Smooth muscle cell (in vitro differentiated cells): ENCODE measurements at regions not wholly inside any gene's neighbourhood (a gene's known extent, or its start where the extent isn't known, plus 50 kb on each side); places are given as distances from the start of the nearest gene placed in this dataset.

Experiments
- DNase-seq: peaks from one replicate; lab custom pipeline; 2025; ENCODE audit not compliant: unreplicated experiment; lab: John Stamatoyannopoulos, UW
- H2AFZ ChIP-seq: fragments of 200-600 bp; sonication (generic); 2 replicates; pipeline ENCODE4 v1.6.0; 2016; ENCODE audit warnings: antibody characterized with exemption, low read depth, mild to moderate bottlenecking
- H3F3A ChIP-seq: fragments of 200-600 bp; sonication (generic); 2 replicates; pipeline ENCODE4 v1.6.0; 2017; ENCODE audit warnings: antibody characterized with exemption, low read depth
- H3K27ac ChIP-seq: fragments of 200-600 bp; sonication (generic); 2 replicates; pipeline ENCODE4 v1.5.1; 2016; ENCODE audit warnings: low read depth, mild to moderate bottlenecking
- H3K27me3 ChIP-seq: fragments of 200-600 bp; sonication (generic); 2 replicates; pipeline ENCODE4 v1.6.1; 2016; ENCODE audit warnings: low read depth, mild to moderate bottlenecking
- H3K36me3 ChIP-seq: fragments of 200-600 bp; sonication (generic); 2 replicates; pipeline ENCODE4 v1.5.1; 2016; ENCODE audit warnings: low read depth
- H3K4me1 ChIP-seq: fragments of 200-600 bp; sonication (generic); 2 replicates; pipeline ENCODE4 v1.5.1; 2016; ENCODE audit warnings: low read depth
- H3K4me2 ChIP-seq: fragments of 200-600 bp; sonication (generic); 2 replicates; pipeline ENCODE4 v1.6.0; 2016; ENCODE audit warnings: mild to moderate bottlenecking
- H3K4me3 ChIP-seq: fragments of 200-600 bp; sonication (generic); 2 replicates; pipeline ENCODE4 v1.5.1; 2016; ENCODE audit warnings: mild to moderate bottlenecking
- H3K79me2 ChIP-seq: fragments of 200-600 bp; sonication (generic); 2 replicates; pipeline ENCODE4 v1.6.0; 2016; ENCODE audit warnings: low read depth, mild to moderate bottlenecking
- H3K9ac ChIP-seq: fragments of 200-600 bp; sonication (generic); 2 replicates; pipeline ENCODE4 v1.6.0; 2016; ENCODE audit warnings: low read depth
- H3K9me3 ChIP-seq: fragments of 200-600 bp; sonication (generic); replicated peaks from 2 replicates; pipeline ENCODE4 v1.5.1; 2016; ENCODE audit warnings: low read depth
- H4K20me1 ChIP-seq: fragments of 200-600 bp; sonication (generic); 2 replicates; pipeline ENCODE4 v1.6.0; 2016; ENCODE audit warnings: low read depth
- CTCF ChIP-seq: fragments of 200-600 bp; sonication (generic); IDR thresholded peaks from 2 replicates; pipeline ENCODE4 v1.5.1; 2017; ENCODE audit warnings: borderline replicate concordance, mild to moderate bottlenecking, antibody characterized with exemption; ENCODE audit not compliant: insufficient read depth, poor library complexity, severe bottlenecking
- WGBS: methylation state at CpG from one replicate; pipeline ENCODE4 v1.1.7; 2016; ENCODE audit warnings: low lambda C conversion rate; 5-methylcytosine and 5-hydroxymethylcytosine counted together

DNA sequence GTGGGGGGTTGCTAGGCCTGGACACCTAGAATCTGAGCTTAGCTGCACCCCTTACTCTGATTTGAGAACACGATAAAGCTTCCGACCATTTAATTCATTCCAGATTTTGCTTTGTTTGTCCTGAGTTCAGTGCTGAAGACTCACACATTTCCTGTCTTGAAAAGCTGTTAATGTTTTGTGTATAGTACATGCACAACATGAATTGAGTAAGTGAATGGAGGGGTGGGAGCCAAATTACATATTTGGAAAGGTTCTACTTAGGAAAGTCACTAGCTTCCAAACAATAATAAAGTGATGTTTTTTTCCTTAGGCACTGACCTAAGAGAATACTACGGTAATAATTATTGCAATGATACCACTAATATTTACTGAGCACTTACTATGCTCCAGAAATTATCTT lies 955.2 kb upstream of the NR2F2 start:
- H3F3A ChIP-seq, result no peaks in the 10 kb centered on the region
- no peaks in the 10 kb centered on the region for H3K36me3 ChIP-seq
- no peak overlapping the region for H2AFZ ChIP-seq
- 92% methylated on average over 3 of the region's 3 CpGs for WGBS
- no peak overlapping the region for H3K9ac ChIP-seq
- TF ChIP-seq CTCF, result no peak
- no peaks in the 10 kb centered on the region for H3K9me3 ChIP-seq
- no peaks in the 10 kb centered on the region for H3K4me1 ChIP-seq
- no peaks in the 10 kb centered on the region for H3K79me2 ChIP-seq
- DNase-seq, result no peak
- no peak overlapping the region for H3K4me3 ChIP-seq
- H3K4me2 ChIP-seq, result no peak overlapping the region
- no peaks in the 10 kb centered on the region for H3K27me3 ChIP-seq
- H4K20me1 ChIP-seq, result no peaks in the 10 kb centered on the region
- no peak overlapping the region for H3K27ac ChIP-seq

- Histone ChIP-seq H3K4me1 (no peaks in the 10 kb centered on the region), H3K36me3 (no peaks in the 10 kb centered on the region), H3K9ac (no peak overlapping the region), H3K4me3 (no peak overlapping the region), H3K79me2 (no peaks in the 10 kb centered on the region), H3K9me3 (no peaks in the 10 kb centered on the region), H2AFZ (no peak overlapping the region), H3K4me2 (no peak overlapping the region), H3F3A (no peaks in the 10 kb centered on the region), H3K27me3 (no peaks in the 10 kb centered on the region), H3K27ac (no peak overlapping the region), H4K20me1 (no peaks in the 10 kb centered on the region)
- no peak for TF ChIP-seq CTCF
- 71% methylated on average over 5 of the region's 5 CpGs for WGBS
- no peak for DNase-seq
Observed at GRCh38 chr15:95377258-95377852, 953.1 kb upstream of the NR2F2 start.

DNA sequence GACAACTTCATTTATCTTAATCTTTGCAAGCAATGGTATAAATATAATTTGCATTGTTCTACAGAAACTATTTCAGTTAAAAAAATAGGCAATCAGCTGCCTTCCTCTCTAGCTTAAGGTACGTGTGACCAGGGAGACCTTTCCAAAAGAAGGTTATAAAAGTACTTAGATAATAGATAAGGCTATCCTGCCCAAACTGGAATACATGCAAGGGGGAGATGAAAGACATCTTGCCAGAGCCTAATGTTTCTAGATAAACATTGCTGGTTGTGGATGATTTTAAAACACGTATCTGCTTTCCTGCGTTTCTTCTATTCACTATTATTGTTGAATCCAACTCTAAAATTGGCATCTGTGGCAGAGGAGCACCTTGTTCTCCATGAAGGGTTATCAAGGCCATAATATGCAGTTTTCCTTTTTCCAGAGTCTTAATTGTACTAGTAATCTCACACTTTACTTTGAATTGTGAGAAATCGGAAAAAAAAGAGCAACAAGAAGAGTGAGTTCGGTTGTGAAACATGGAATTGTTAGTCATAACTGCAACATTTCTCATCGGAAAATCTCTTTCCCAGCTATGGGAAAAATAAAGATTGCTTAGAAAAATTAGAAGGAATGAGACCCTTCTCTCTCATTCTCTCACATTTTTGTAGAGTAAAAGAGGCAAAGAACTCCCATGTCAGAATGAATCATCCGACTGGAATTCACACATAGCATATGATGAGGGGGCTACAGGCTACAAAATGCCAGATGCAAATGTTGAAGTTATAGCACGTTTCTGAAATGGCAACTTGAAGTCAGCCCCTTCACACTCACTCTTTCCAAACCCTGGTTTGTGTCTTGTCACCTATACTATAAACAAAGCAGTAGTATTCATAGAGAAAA lies 936.1 kb upstream of the NR2F2 start:
- Histone ChIP-seq H3K27me3 (no peaks in the 10 kb centered on the region), H3K9me3 (no peaks in the 10 kb centered on the region), H3K4me2 (peak overlapping the region; percentile 57), H3K4me3 (no peak overlapping the region), H3K79me2 (no peaks in the 10 kb centered on the region), H3K4me1 (peaks cover 15% of the 10 kb centered on the region), H3K27ac (no peak overlapping the region), H3K36me3 (no peaks in the 10 kb centered on the region), H3F3A (no peaks in the 10 kb centered on the region), H3K9ac (no peak overlapping the region), H4K20me1 (no peaks in the 10 kb centered on the region), H2AFZ (peak overlapping the region; percentile 28)
- DNase-seq, result no peak
- no peak for TF ChIP-seq CTCF
- 38% methylated on average over 8 of the region's 8 CpGs for WGBS

GRCh38 chr15:95400428-95400827 lies 930.1 kb upstream of the NR2F2 start:
- no peaks in the 10 kb centered on the region for H3F3A ChIP-seq
- no peaks in the 10 kb centered on the region for H3K79me2 ChIP-seq
- H3K9ac ChIP-seq, result no peak overlapping the region
- no peak overlapping the region for H3K4me3 ChIP-seq
- H3K4me1 ChIP-seq, result peaks cover 6% of the 10 kb centered on the region
- H3K27ac ChIP-seq, result no peak overlapping the region
- H3K9me3 ChIP-seq, result no peaks in the 10 kb centered on the region
- H2AFZ ChIP-seq, result no peak overlapping the region
- no peaks in the 10 kb centered on the region for H4K20me1 ChIP-seq
- no peak overlapping the region for H3K4me2 ChIP-seq
- no peaks in the 10 kb centered on the region for H3K27me3 ChIP-seq
- H3K36me3 ChIP-seq, result no peaks in the 10 kb centered on the region
- DNase-seq, result no peak
- TF ChIP-seq CTCF, result no peak
- 81% methylated on average over 1 of the region's 1 CpG for WGBS
